Colonic mucosa (tissue), 4 donors: ENCODE measurements at regions not wholly inside any gene's neighbourhood (a gene's known extent, or its start where the extent isn't known, plus 50 kb on each side); places are given as distances from the start of the nearest gene placed in this dataset.

Source experiments
- DNase-seq: peaks from one replicate; pipeline ENCODE4 v3.0.0-alpha.2; 2020
- H3K27ac ChIP-seq: fragments of 200-600 bp; one replicate; pipeline ENCODE4 v1.8.0; 2021
- H3K27me3 ChIP-seq: fragments of 200-600 bp; one replicate; pipeline ENCODE4 v1.8.0; 2021
- H3K36me3 ChIP-seq: fragments of 200-600 bp; one replicate; pipeline ENCODE4 v1.8.0; 2021
- H3K4me1 ChIP-seq: fragments of 200-600 bp; one replicate; pipeline ENCODE4 v1.8.0; 2021; ENCODE audit warnings: mild to moderate bottlenecking
- H3K4me3 ChIP-seq: fragments of 200-600 bp; one replicate; pipeline ENCODE4 v1.8.0; 2021
- H3K9ac ChIP-seq, 2 donors: one replicate each; pipeline ENCODE4 v1.7.0; 2013; ENCODE audit warnings: control low read depth in 2 of 2, low read depth in 2 of 2, low read length in 2 of 2
- H3K9me3 ChIP-seq: fragments of 200-600 bp; one replicate; pipeline ENCODE4 v1.8.0; 2021
- CTCF ChIP-seq: fragments of 200-600 bp; IDR thresholded peaks from one replicate; pipeline ENCODE4 v1.8.0; 2022; ENCODE audit warnings: antibody characterized with exemption, mild to moderate bottlenecking
- intact Hi-C: fragments of 100-400 bp; cut with DNase I; formaldehyde crosslinking; loops from one replicate; pipeline ENCODE4 v1.14.1; 2022
- donor health status: healthy.
- donor health status: DM: no; HTN: no; CAD: no.
- donor health status: DM: no; HTN: no; CAD: no.

GRCh38 chr1:88186911-88187310 lies 497.2 kb upstream of the PKN2 start:
- Histone ChIP-seq H3K9ac (no peak overlapping the region), H3K27ac (no peak overlapping the region), H3K4me1 (no peaks in the 10 kb centered on the region), H3K27me3 (no peaks in the 10 kb centered on the region), H3K36me3 (no peaks in the 10 kb centered on the region), H3K4me3 (no peak overlapping the region), H3K9me3 (no peaks in the 10 kb centered on the region)
- intact Hi-C loops = no loop called here
- DNase-seq = no peak
- TF ChIP-seq CTCF = no peak

- no peak for TF ChIP-seq CTCF
- no peak for DNase-seq
- no peak overlapping the region for H3K27ac ChIP-seq
- no peaks in the 10 kb centered on the region for H3K4me1 ChIP-seq
- intact Hi-C loops = no loop called here
- no peak overlapping the region for H3K9ac ChIP-seq
- no peaks in the 10 kb centered on the region for H3K27me3 ChIP-seq
- H3K4me3 ChIP-seq = no peak overlapping the region
- H3K36me3 ChIP-seq = no peaks in the 10 kb centered on the region
- no peaks in the 10 kb centered on the region for H3K9me3 ChIP-seq
Measured at GRCh38 chr1:88188038-88188437, 496.0 kb upstream of the PKN2 start.

GRCh38 chr1:88189525-88189924 lies 494.5 kb upstream of the PKN2 start:
- intact Hi-C loops = no loop called here
- no peak for DNase-seq
- Histone ChIP-seq H3K9me3 (no peaks in the 10 kb centered on the region), H3K9ac (no peak overlapping the region), H3K4me3 (no peak overlapping the region), H3K27ac (no peak overlapping the region), H3K4me1 (peaks cover 4% of the 10 kb centered on the region), H3K27me3 (no peaks in the 10 kb centered on the region), H3K36me3 (no peaks in the 10 kb centered on the region)
- TF ChIP-seq CTCF = no peak

GRCh38 chr1:88191917-88192316 lies 492.2 kb upstream of the PKN2 start:
- intact Hi-C loops = no loop called here
- Histone ChIP-seq H3K9me3 (no peaks in the 10 kb centered on the region), H3K4me1 (peaks cover 4% of the 10 kb centered on the region), H3K36me3 (no peaks in the 10 kb centered on the region), H3K9ac (no peak overlapping the region), H3K4me3 (no peak overlapping the region), H3K27me3 (no peaks in the 10 kb centered on the region), H3K27ac (no peak overlapping the region)
- DNase-seq = no peak
- TF ChIP-seq CTCF = no peak

- Histone ChIP-seq H3K36me3 (no peaks in the 10 kb centered on the region), H3K27me3 (no peaks in the 10 kb centered on the region), H3K9me3 (no peaks in the 10 kb centered on the region), H3K27ac (no peak overlapping the region), H3K4me3 (no peak overlapping the region), H3K9ac (no peak overlapping the region), H3K4me1 (peaks cover 4% of the 10 kb centered on the region)
- TF ChIP-seq CTCF = no peak
- no peak for DNase-seq
- intact Hi-C loops = no loop called here
Measured at GRCh38 chr1:88194542-88194941, 489.5 kb upstream of the PKN2 start.

GRCh38 chr1:88200545-88200944 lies 483.5 kb upstream of the PKN2 start:
- intact Hi-C loops = no loop called here
- Histone ChIP-seq H3K27ac (no peak overlapping the region), H3K4me1 (no peaks in the 10 kb centered on the region), H3K27me3 (no peaks in the 10 kb centered on the region), H3K9ac (no peak overlapping the region), H3K36me3 (no peaks in the 10 kb centered on the region), H3K4me3 (no peak overlapping the region), H3K9me3 (no peaks in the 10 kb centered on the region)
- TF ChIP-seq CTCF = no peak
- no peak for DNase-seq
